ENCODE measurements at regions not wholly inside any gene's neighbourhood (a gene's known extent, or its start where the extent isn't known, plus 50 kb on each side); places are given as distances from the start of the nearest gene placed in this dataset.
"Not testable (repeated sequence)": the region's sequence is repeated elsewhere in the genome, so short reads cannot be mapped to it uniquely, and the experiment has no call there.

DNA sequence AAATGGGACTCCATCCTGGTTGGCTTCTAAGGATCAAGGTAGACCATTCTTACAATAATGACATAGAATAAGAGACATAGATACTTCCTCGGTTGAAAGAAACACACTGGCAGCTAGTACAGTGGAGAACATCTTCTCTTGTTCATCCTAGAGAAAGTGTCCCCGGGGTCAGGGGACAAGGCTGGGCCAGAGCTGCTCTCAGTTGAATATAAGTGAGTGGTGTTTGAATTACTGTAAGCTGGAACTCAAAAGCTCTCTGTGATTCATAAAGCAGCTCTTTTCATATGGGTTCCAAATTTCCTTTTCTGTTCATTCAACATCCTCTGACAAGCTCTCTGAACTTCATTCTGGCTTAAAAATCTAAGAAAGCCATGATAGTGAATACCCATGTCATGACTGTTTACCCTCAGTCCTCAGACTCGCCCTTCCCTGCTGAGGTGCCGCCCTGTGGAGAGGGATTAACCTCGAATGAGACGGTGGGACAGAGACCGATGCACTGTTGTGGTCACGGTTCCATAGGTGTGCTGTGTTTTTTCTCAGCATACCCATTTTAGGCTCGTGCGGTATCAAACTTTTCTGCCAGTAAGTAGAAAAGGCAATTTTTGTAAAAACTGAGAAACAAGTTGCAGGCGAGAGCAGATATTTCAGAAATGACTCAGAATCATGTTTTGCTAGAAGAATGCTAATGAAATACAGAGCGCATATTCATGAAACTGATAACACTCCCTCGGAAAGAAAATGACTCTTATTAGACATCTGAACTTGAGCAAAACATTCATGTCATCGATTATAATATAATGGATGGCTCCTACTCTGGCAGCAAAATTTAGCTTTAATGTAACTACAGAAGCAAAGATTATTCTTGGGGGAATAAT, 351.1 kb downstream of the ANAPC1 start:
- Mint-ChIP-seq H3K36me3 (ENCODE audit: insufficient read depth in 1 of 3, low read depth in 3 of 3) (peaks cover 0 to 20% (median 1%) of the 10 kb centered on the region in 3 experiments; a peak in 3 of 7 replicates), H3K4me1 (peaks cover 31 to 35% of the 10 kb centered on the region in 2 experiments)
- not testable (repeated sequence) for H3T11ph ChIP-seq (ENCODE audit: low read length); H3K4me1 ChIP-seq (ENCODE audit: insufficient read depth, low read length); H2BK15ac ChIP-seq (ENCODE audit: low read depth, low read length); H2BK5ac ChIP-seq (ENCODE audit: insufficient read length, low read length); H3K9ac ChIP-seq (ENCODE audit: extremely low read depth, insufficient read length, low read length); H2AK5ac ChIP-seq (ENCODE audit: insufficient read length, low read length); H3K4ac ChIP-seq (ENCODE audit: low read depth, low read length); H3K27ac ChIP-seq (ENCODE audit: insufficient read length, low read depth, low read length); H4K20me1 ChIP-seq (ENCODE audit: control insufficient read depth, insufficient read depth, insufficient read length); H4K8ac ChIP-seq (replicated peaks; ENCODE audit: insufficient read length, low read depth, low read length); H3K27ac Mint-ChIP-seq; H2BK20ac ChIP-seq (ENCODE audit: low read depth, low read length, poor library complexity, severe bottlenecking); H3K23me2 ChIP-seq (ENCODE audit: insufficient read length, low read depth, low read length, poor library complexity, severe bottlenecking); H3K14ac ChIP-seq (ENCODE audit: insufficient read depth, low read length); H3K18ac ChIP-seq (ENCODE audit: insufficient read length, low read depth, low read length); H3K79me1 ChIP-seq (ENCODE audit: insufficient read depth, low read depth, low read length, poor library complexity, severe bottlenecking); H4K5ac ChIP-seq (ENCODE audit: insufficient read length, low read depth, low read length); H3K4me2 ChIP-seq (ENCODE audit: insufficient read depth, insufficient read length, low read length); H2AFZ ChIP-seq (ENCODE audit: low read length); H3K27me3 Mint-ChIP-seq (ENCODE audit: low read depth); H3K9me3 Mint-ChIP-seq; H3K23ac ChIP-seq (ENCODE audit: insufficient read length, low read depth, low read length); H3K9me3 ChIP-seq (ENCODE audit: control insufficient read depth, low read depth, low read length); DNase-seq; H3K79me2 ChIP-seq (ENCODE audit: insufficient read depth, low read length); H2BK120ac ChIP-seq (ENCODE audit: low read depth, low read length, poor library complexity, severe bottlenecking); H3K27me3 ChIP-seq (ENCODE audit: insufficient read depth, low read length); H3K4me3 Mint-ChIP-seq; H3K56ac ChIP-seq (ENCODE audit: insufficient read length, low read depth, low read length); H4K91ac ChIP-seq (ENCODE audit: insufficient read length, low read depth, low read length); H2BK12ac ChIP-seq (ENCODE audit: insufficient read length, low read depth, low read length)
- no CpG with 5 or more reads among the region's 14 CpGs for WGBS (ENCODE audit: extremely low coverage, insufficient read length, low lambda C conversion rate)

DNA sequence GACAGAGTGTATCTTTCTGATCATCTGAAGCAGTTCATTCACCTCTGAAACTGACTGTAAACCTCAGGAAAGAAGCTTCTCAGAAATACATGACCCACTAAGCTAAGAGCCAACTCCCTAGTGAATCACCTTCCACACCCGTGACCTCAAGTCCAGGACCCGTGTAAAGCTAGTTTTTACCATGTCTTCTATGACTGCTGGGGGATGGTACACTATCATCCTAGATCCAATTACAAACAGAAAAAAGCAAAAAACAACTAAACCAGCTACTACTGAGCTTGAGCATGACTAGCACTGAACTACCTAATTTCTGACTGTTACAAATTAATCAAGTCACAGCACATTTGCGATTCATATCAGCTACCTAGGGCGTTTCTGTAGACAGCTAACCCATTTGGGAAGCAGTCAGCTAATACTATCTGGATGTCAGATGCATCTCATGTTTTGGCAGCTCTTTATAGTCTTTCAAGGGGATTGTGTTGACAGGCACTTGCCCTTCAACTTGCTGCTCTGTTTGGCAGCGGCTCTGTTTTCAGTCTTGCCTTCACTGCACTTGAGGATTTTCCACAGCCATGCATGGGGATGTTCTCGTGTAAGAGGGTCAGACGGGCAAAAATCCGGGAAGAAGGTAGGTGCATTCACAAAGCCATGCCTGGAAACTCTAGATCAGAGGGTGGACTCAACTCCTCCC, 350.3 kb downstream of the ANAPC1 start:
- not testable (repeated sequence) for H2BK15ac ChIP-seq (ENCODE audit: low read depth, low read length); H3K9me3 ChIP-seq (ENCODE audit: control insufficient read depth, low read depth, low read length); H3K14ac ChIP-seq (ENCODE audit: insufficient read depth, low read length); H3T11ph ChIP-seq (ENCODE audit: low read length); H3K27ac ChIP-seq (ENCODE audit: insufficient read length, low read depth, low read length); H4K8ac ChIP-seq (replicated peaks; ENCODE audit: insufficient read length, low read depth, low read length); H3K4me2 ChIP-seq (ENCODE audit: insufficient read depth, insufficient read length, low read length); H2BK120ac ChIP-seq (ENCODE audit: low read depth, low read length, poor library complexity, severe bottlenecking); H2AK5ac ChIP-seq (ENCODE audit: insufficient read length, low read length); H2BK5ac ChIP-seq (ENCODE audit: insufficient read length, low read length); H3K4ac ChIP-seq (ENCODE audit: low read depth, low read length); H3K27me3 Mint-ChIP-seq (ENCODE audit: low read depth); H3K18ac ChIP-seq (ENCODE audit: insufficient read length, low read depth, low read length); H3K79me1 ChIP-seq (ENCODE audit: insufficient read depth, low read depth, low read length, poor library complexity, severe bottlenecking); H3K23me2 ChIP-seq (ENCODE audit: insufficient read length, low read depth, low read length, poor library complexity, severe bottlenecking); H3K4me1 ChIP-seq (ENCODE audit: insufficient read depth, low read length); H4K20me1 ChIP-seq (ENCODE audit: control insufficient read depth, insufficient read depth, insufficient read length); H3K27me3 ChIP-seq (ENCODE audit: insufficient read depth, low read length); H3K9me3 Mint-ChIP-seq; H4K5ac ChIP-seq (ENCODE audit: insufficient read length, low read depth, low read length); H2BK20ac ChIP-seq (ENCODE audit: low read depth, low read length, poor library complexity, severe bottlenecking); H2AFZ ChIP-seq (ENCODE audit: low read length); H3K79me2 ChIP-seq (ENCODE audit: insufficient read depth, low read length); H3K4me3 Mint-ChIP-seq; H3K56ac ChIP-seq (ENCODE audit: insufficient read length, low read depth, low read length); H3K9ac ChIP-seq (ENCODE audit: extremely low read depth, insufficient read length, low read length); H3K27ac Mint-ChIP-seq; H3K23ac ChIP-seq (ENCODE audit: insufficient read length, low read depth, low read length); H2BK12ac ChIP-seq (ENCODE audit: insufficient read length, low read depth, low read length); H4K91ac ChIP-seq (ENCODE audit: insufficient read length, low read depth, low read length); DNase-seq
- peaks cover 31 to 32% of the 10 kb centered on the region in 2 experiments for H3K4me1 Mint-ChIP-seq
- H3K36me3 Mint-ChIP-seq (ENCODE audit: insufficient read depth in 1 of 3, low read depth in 3 of 3) = peaks cover 0 to 20% (median 1%) of the 10 kb centered on the region in 3 experiments; a peak in 3 of 7 replicates
- whole genome bisulfite sequencing (ENCODE audit: extremely low coverage, insufficient read length, low lambda C conversion rate) = no CpG with 5 or more reads among the region's 8 CpGs

All from H9 (cell line).